NCI-H748 (cell line): ENCODE measurements at regions not wholly inside any gene's neighbourhood (a gene's known extent, or its start where the extent isn't known, plus 50 kb on each side); places are given as distances from the start of the nearest gene placed in this dataset.
A peak's percentile ranks its signal among the peaks of the same experiment; 100 is the strongest.

Source experiments
- DNase-seq: peaks from one replicate; lab custom pipeline; 2025; ENCODE audit not compliant: unreplicated experiment; lab: John Stamatoyannopoulos, UW

DNA sequence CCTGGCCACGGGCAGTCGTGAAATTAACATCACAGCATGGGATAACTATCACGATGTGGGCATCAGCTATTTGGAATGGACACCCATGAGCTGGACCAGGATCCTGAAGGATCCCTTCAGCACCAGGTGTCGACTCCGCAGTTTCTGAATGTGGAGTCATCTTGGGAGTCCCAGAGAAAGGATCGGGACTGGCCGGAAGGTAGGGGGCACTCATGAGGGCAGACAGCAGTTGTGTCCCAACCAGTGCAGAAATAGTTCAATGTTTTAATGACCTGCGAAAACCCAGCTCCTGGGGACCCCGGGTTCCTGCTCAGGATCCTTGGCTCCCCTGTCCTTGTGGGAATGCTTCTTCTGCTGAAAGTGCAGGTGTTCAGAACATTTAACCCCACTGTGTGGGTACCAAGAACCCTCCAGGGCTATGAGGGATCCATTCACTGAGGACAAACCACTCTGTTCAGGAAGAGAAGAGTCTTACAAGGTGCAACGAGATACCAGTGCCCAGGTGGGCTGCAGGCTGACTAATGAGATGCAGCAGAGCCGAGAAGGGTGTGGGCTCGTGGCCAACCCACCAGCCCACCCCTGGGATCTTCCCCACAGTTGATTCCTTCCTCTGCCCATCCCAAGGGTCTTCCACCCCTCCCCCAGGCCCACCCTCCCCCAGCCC lies 154.8 kb downstream of the SALL1 start:
- DNase-seq, result no peak

GRCh38 chr16:50994995-50995394 lies 156.1 kb downstream of the SALL1 start:
- DNase-seq, result no peak

GRCh38 chr16:50992350-50993032 lies 158.6 kb downstream of the SALL1 start:
- no peak for DNase-seq

GRCh38 chr16:50991436-50991835 lies 159.6 kb downstream of the SALL1 start:
- DNase-seq, result no peak

DNA sequence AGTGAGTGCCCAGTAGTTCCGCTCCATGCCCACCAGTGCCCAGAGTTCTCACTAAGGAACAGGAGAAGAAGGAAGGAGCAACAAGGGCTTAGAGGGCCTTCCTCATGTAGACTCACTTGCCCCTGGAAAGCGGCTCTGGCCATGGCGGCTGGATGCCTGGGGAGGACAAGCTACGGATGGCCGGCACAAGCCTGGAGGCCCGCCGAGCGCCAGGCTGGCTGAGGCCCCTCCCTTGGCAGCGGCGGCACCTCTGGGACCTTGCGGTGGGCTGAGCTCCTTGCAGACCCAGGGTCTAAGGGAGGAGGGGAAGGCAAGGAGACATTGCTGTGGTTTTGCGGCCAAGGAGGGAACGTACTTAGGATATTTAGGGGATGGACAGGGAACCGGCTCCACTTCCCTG lies 160.1 kb downstream of the SALL1 start:
- DNase-seq, result no peak

DNA sequence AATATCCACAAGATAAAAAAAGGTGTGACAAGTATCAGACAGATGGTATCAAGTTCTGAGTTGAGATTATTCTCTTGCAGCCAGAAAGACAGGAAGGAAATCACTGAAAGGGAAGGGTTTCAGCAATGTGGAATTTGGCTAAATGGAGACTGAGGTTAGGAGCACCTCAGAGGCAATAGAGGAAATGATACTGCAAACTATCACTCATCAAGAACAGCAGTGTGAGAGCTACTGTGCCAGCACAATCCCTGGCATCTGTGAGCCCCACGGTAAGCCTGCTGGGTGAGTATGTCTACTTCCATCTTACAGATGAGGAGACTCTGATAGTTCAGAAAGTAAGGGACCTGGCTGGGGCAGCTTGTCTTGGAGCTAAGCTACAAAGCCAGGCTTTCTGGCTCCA lies 162.0 kb downstream of the SALL1 start:
- DNase-seq, result no peak

GRCh38 chr16:50988441-50988840 lies 162.6 kb downstream of the SALL1 start:
- DNase-seq, result peak; percentile 60

DNA sequence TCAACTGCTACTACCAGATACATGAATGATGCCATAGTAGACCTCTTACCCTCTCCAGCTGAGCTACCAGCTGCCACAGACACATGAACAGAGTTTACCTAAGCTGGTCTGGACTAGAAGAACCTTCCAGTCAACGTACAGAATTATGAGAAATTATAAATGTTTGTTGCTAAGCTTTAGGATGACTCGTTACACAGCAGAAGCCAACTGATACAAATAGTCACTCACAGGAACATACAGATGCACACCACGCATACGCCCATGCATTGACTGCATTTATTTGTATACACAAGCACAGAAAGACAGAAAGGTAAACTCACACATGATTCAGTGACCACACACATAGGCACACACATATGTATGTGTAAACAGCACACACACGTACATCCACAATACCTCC lies 164.6 kb downstream of the SALL1 start:
- no peak for DNase-seq

DNA sequence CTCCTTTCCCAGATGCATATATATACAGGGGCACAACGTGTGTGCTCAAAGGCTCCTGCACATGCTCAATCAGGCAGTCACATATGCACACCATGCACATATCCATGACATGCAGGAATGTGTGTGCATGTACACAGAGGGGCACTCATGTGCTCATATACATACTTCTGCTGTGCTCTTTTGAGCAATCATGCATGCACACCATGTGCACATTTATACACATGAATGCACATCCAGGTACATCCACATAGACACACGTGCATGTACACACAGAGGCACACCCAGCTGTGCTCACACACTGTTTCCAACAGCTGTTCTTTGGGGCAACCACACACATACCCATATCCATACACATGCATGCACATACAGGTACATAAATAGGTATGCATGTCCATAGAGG lies 165.3 kb downstream of the SALL1 start:
- no peak for DNase-seq

DNA sequence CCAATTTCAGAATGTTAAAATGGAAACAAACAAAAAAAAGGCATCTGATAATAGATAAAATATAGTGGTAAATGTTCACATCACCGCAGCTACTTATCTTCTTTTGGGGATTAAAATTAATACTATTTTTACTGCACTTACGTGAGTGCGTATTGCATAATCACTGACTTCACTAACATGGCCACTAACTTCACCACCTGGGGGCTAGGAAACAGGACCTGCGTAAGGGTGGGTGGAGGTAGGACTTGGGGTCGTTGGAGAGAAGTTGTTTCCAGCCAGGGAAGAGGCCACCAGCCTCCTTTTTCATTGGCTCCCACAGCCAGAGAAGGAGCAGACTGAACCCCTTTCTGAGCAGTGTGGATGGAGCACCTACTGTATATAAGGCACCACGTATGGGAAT lies 166.4 kb downstream of the SALL1 start:
- DNase-seq, result no peak

GRCh38 chr16:50982808-50983207 lies 168.3 kb downstream of the SALL1 start:
- no peak for DNase-seq

GRCh38 chr16:50981951-50982350 lies 169.1 kb downstream of the SALL1 start:
- DNase-seq, result no peak

GRCh38 chr16:50980666-50981065 lies 170.4 kb downstream of the SALL1 start:
- no peak for DNase-seq

GRCh38 chr16:50979806-50980620 lies 171.1 kb downstream of the SALL1 start:
- no peak for DNase-seq

DNA sequence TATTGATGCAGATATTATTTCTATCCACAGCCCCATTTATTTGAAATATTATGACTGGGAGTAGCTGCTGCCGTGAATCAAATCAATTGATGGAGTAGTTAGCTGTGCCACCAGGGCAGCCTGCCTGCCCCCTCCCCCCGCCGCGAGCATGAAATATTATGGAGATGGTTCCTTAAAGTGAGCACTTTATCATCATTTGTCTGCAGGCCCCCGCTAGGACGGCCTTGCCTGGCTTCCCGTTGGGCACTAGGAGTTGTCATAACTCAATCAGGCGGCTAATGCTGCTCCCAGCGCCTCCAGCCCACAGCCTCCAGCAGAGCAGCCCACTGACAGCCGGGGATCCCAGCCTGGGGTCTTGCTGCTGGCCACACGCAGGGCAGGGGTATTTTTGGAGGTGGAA lies 173.9 kb downstream of the SALL1 start:
- DNase-seq, result no peak

GRCh38 chr16:50974438-50975036 lies 176.5 kb downstream of the SALL1 start:
- no peak for DNase-seq

DNA sequence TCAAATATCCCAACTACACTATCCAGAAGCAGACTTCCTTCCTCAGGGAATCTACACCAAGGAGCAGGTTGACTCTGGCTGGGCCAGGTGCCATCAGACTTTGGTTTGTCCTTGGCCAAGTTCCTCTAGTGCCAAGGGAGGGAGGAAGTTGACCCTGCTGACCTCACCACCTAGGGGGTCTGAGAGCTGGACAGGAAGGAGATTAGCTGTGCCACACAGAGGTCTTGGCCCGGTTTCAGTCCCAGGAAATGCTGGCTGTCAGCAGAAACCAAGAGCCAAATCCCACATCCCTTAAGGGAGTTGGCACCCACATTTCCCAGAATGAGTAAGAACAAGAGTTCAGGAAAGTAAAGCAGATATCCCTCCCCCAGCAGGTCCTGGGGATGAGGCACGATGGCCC lies 178.2 kb downstream of the SALL1 start:
- no peak for DNase-seq

GRCh38 chr16:50970281-50970680 lies 180.8 kb downstream of the SALL1 start:
- no peak for DNase-seq

GRCh38 chr16:50967827-50968612 lies 183.1 kb downstream of the SALL1 start:
- DNase-seq, result no peak

DNA sequence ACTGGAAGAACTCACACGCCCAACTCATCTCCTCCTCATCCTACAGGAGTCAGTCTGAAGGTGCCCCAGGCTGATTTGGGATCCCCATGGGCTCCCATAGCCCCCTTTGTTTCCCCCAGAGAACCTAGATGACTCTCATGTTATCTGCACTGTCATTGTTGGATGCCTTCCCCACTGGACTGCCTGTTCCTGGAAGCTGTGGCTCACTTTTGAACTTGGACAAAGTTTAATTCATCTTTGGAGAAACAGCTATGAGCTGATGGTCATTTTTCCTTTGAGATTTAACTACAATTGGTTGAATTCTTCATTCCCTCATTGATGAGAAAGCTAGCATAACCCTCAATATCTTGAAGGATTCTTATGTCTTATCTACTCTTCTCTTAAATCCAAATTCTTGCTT lies 186.6 kb downstream of the SALL1 start:
- DNase-seq, result no peak

- DNase-seq, result no peak
These were observed 189.1 kb downstream of the SALL1 start for GRCh38 chr16:50961952-50962351.
